ENCODE measurements at regions not wholly inside any gene's neighbourhood (a gene's known extent, or its start where the extent isn't known, plus 50 kb on each side); places are given as distances from the start of the nearest gene placed in this dataset.

DNA sequence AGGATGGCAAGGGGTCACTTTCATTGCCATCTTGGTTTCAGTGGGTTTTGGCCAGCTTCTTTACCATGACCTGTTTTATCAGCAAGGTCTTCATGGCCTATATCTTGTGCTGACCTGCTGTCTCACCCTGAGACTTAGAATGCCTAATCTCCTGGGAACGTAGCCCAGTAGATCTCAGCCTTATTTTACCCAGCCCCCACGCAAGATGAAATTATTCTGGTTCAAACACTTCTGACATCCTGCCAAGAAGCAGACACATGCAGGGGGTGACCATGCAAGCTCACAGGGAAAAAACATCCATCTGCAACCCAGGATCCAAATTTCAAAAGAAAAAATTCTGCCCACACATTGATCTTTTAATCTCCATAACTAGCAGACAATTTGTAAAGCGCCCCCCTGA is 88.4 kb upstream of the EEPD1 start:
- TF ChIP-seq CTCF (IDR thresholded peaks at IDR 0.05) (no peak), POLR2A (IDR thresholded peaks at IDR 0.05) (no peak)
